ENCODE measurements at regions not wholly inside any gene's neighbourhood (a gene's known extent, or its start where the extent isn't known, plus 50 kb on each side); places are given as distances from the start of the nearest gene placed in this dataset.
"Not testable (repeated sequence)": the region's sequence is repeated elsewhere in the genome, so short reads cannot be mapped to it uniquely, and the experiment has no call there.

GRCh38 chr2:64899081-64899865, 89.9 kb upstream of the SLC1A4 start:
- no peak overlapping the region for H3K4me2 ChIP-seq (ENCODE audit: low read depth, low read length)
- H2AFZ ChIP-seq (ENCODE audit: low read length) = no peak overlapping the region

DNA sequence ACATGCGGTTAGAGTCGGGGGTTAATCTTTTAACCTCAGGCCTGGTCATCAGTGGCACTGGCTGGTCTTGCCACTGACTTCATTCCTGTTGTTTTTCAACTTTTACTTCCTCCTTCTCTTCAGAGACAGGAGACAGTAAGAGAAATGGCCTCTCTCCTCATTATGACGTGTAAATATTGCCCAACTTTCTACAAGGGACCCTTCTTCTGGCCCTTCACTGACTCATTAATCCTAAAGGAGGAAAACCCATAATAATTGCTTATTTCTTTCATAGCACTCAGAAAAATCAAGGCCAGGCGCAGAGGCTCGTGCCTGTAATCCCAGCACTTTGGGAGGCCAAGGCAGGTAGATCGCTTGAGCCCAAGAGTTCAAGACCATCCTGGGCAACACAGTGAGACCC, 89.3 kb upstream of the SLC1A4 start:
- H3K27me3 ChIP-seq (replicated peaks; ENCODE audit: insufficient read depth, low read length); H3K4me1 ChIP-seq (ENCODE audit: low read length); H2AFZ ChIP-seq (ENCODE audit: low read length); H3K79me2 ChIP-seq (ENCODE audit: low read length); H3K9ac ChIP-seq (ENCODE audit: low read length); H3K27ac ChIP-seq (ENCODE audit: low read length); H4K20me1 ChIP-seq (ENCODE audit: insufficient read depth, low read length); H3K9me3 ChIP-seq (replicated peaks; ENCODE audit: insufficient read depth, low read length); H3F3A ChIP-seq (ENCODE audit: insufficient read depth, low read length); DNase-seq; H3K4me3 ChIP-seq (ENCODE audit: low read length); H3K36me3 ChIP-seq (replicated peaks; ENCODE audit: insufficient read depth, low read length); H3K9me2 ChIP-seq (replicated peaks; ENCODE audit: insufficient read depth, low read length); H3K4me2 ChIP-seq (ENCODE audit: low read depth, low read length): not testable (repeated sequence)

More at GRCh38 chr2:64899081-64899865, 89.9 kb upstream of the SLC1A4 start:
- Histone ChIP-seq H3K9me3 (replicated peaks; ENCODE audit: insufficient read depth, low read length) (no peaks in the 10 kb centered on the region), H3K9ac (ENCODE audit: low read length) (no peak overlapping the region), H3K36me3 (replicated peaks; ENCODE audit: insufficient read depth, low read length) (no peaks in the 10 kb centered on the region), H4K20me1 (ENCODE audit: insufficient read depth, low read length) (no peaks in the 10 kb centered on the region), H3K27ac (ENCODE audit: low read length) (no peak overlapping the region), H3F3A (ENCODE audit: insufficient read depth, low read length) (no peaks in the 10 kb centered on the region), H3K9me2 (replicated peaks; ENCODE audit: insufficient read depth, low read length) (no peaks in the 10 kb centered on the region), H3K4me3 (ENCODE audit: low read length) (no peak overlapping the region), H3K4me1 (ENCODE audit: low read length) (0 out of 2 replicates have a peak, but pooled peaks cover 4% of the 10 kb centered on the region), H3K79me2 (ENCODE audit: low read length) (no peaks in the 10 kb centered on the region), H3K27me3 (replicated peaks; ENCODE audit: insufficient read depth, low read length) (no peaks in the 10 kb centered on the region)
- DNase-seq = no peak
- TF ChIP-seq EZH2phosphoT487 (IDR thresholded peaks at IDR 0.05; ENCODE audit: low read length) (no peak), EZH2 (optimal IDR thresholded peaks at IDR 0.05; ENCODE audit: low read depth, low read length) (no peak), CTCF (IDR thresholded peaks at IDR 0.05; ENCODE audit: low read length) (no peak)

- H2AFZ ChIP-seq (ENCODE audit: low read length) = no peak overlapping the region
- no peaks in the 10 kb centered on the region for H3F3A ChIP-seq (ENCODE audit: insufficient read depth, low read length)
- H3K4me3 ChIP-seq (ENCODE audit: low read length) = no peak overlapping the region
- peaks cover 15% of the 10 kb centered on the region; the same call in 1 of the 2 replicates for H3K4me1 ChIP-seq (ENCODE audit: low read length)
- no peak overlapping the region for H3K4me2 ChIP-seq (ENCODE audit: low read depth, low read length)
- H3K9me3 ChIP-seq (replicated peaks; ENCODE audit: insufficient read depth, low read length) = no peaks in the 10 kb centered on the region
- no peaks in the 10 kb centered on the region for H3K27me3 ChIP-seq (replicated peaks; ENCODE audit: insufficient read depth, low read length)
- H3K36me3 ChIP-seq (replicated peaks; ENCODE audit: insufficient read depth, low read length) = no peaks in the 10 kb centered on the region
- no peaks in the 10 kb centered on the region for H3K9me2 ChIP-seq (replicated peaks; ENCODE audit: insufficient read depth, low read length)
- DNase-seq = no peak
- TF ChIP-seq EZH2 (optimal IDR thresholded peaks at IDR 0.05; ENCODE audit: low read depth, low read length) (no peak), CTCF (IDR thresholded peaks at IDR 0.05; ENCODE audit: low read length) (no peak), EZH2phosphoT487 (IDR thresholded peaks at IDR 0.05; ENCODE audit: low read length) (no peak)
- H3K27ac ChIP-seq (ENCODE audit: low read length) = no peak overlapping the region
- H3K79me2 ChIP-seq (ENCODE audit: low read length) = no peaks in the 10 kb centered on the region
- H4K20me1 ChIP-seq (ENCODE audit: insufficient read depth, low read length) = no peaks in the 10 kb centered on the region
- H3K9ac ChIP-seq (ENCODE audit: low read length) = no peak overlapping the region
These were observed 84.5 kb upstream of the SLC1A4 start for GRCh38 chr2:64904413-64905329.

Measured in MM.1S (cell line).